IMR-90 (cell line): ENCODE measurements at regions not wholly inside any gene's neighbourhood (a gene's known extent, or its start where the extent isn't known, plus 50 kb on each side); places are given as distances from the start of the nearest gene placed in this dataset.
"Not testable (repeated sequence)": the region's sequence is repeated elsewhere in the genome, so short reads cannot be mapped to it uniquely, and the experiment has no call there.

Experiments
- ATAC-seq: fragments of 200-7000 bp; cut with Tn5 transposase; 2 replicates; pipeline ENCODE4 v1.9.1; 2020; ENCODE audit warnings: low read depth, mild to moderate bottlenecking, moderate library complexity
- BruUV-seq: library from RNA; stranded (reverse); fragments of 400-500 nt; replicated peaks from 2 replicates; lab custom pipeline; 2021; lab: Mats Ljungman, UMichigan
- CTCF ChIA-PET: fragments of 300-600 bp; formaldehyde crosslinking; extraction: SDS; loops from one replicate; lab custom pipeline; 2021; ENCODE audit warnings: antibody characterized with exemption; lab: Yijun Ruan, JAX
- POLR2A ChIA-PET: fragments of 300-600 bp; sonication (Branson Sonifier 250); formaldehyde crosslinking; loops from one replicate; lab custom pipeline; 2022; ENCODE audit warnings: antibody characterized with exemption; ENCODE audit not compliant: unreplicated experiment; lab: Charles Lee
- DNase-seq: peaks from one replicate; pipeline ENCODE4 v3.0.0; 2013
- H2AFZ ChIP-seq: replicated peaks from 2 replicates; pipeline ENCODE3; 2013; ENCODE audit warnings: low read length, mild to moderate bottlenecking; ENCODE audit not compliant: poor library complexity
- H2AK5ac ChIP-seq: 2 replicates; pipeline ENCODE4 v1.6.1; 2013; ENCODE audit warnings: low read depth, low read length, inconsistent platforms
- H2AK9ac ChIP-seq: replicated peaks from 2 replicates; pipeline ENCODE3; 2013; ENCODE audit warnings: mild to moderate bottlenecking, low read depth, low read length, moderate library complexity; ENCODE audit not compliant: poor library complexity
- H2BK120ac ChIP-seq: 2 replicates; pipeline ENCODE4 v1.6.1; 2013; ENCODE audit warnings: low read depth, low read length, inconsistent platforms
- H2BK15ac ChIP-seq: 3 replicates; pipeline ENCODE4 v1.6.1; 2013; ENCODE audit warnings: low read depth, low read length, inconsistent platforms
- H2BK20ac ChIP-seq: 2 replicates; pipeline ENCODE4 v1.6.1; 2013; ENCODE audit warnings: low read depth, mild to moderate bottlenecking, inconsistent platforms, low read length, moderate library complexity
- H2BK5ac ChIP-seq: 2 replicates; pipeline ENCODE4 v1.6.1; 2013; ENCODE audit warnings: mild to moderate bottlenecking, low read depth, low read length, inconsistent platforms; ENCODE audit not compliant: poor library complexity, severe bottlenecking
- H3K14ac ChIP-seq: replicated peaks from 2 replicates; pipeline ENCODE4 v1.6.1; 2013; ENCODE audit warnings: low read depth, low read length, inconsistent platforms
- H3K18ac ChIP-seq: 2 replicates; pipeline ENCODE4 v1.6.1; 2013; ENCODE audit warnings: low read depth, low read length, control low read depth
- H3K23ac ChIP-seq: 2 replicates; pipeline ENCODE4 v1.6.1; 2013; ENCODE audit warnings: low read depth, low read length, inconsistent platforms
- H3K27ac ChIP-seq: 2 replicates; pipeline ENCODE4 v1.5.1; 2013; ENCODE audit warnings: mild to moderate bottlenecking, control low read depth, low read length; ENCODE audit not compliant: insufficient read depth
- H3K27me3 ChIP-seq: 2 replicates; pipeline ENCODE4 v1.6.1; 2013; ENCODE audit warnings: low read length; ENCODE audit not compliant: control insufficient read depth, insufficient read depth
- H3K36me3 ChIP-seq: 2 replicates; pipeline ENCODE4 v1.6.1; 2013; ENCODE audit warnings: low read length, mixed read lengths; ENCODE audit not compliant: control insufficient read depth, insufficient read depth
- H3K4ac ChIP-seq: 2 replicates; pipeline ENCODE4 v1.6.1; 2013; ENCODE audit warnings: low read depth, low read length, inconsistent platforms
- H3K4me1 ChIP-seq: 2 replicates; pipeline ENCODE4 v1.6.1; 2013; ENCODE audit warnings: low read length, mixed read lengths; ENCODE audit not compliant: control insufficient read depth, insufficient read depth
- H3K4me2 ChIP-seq: 2 replicates; pipeline ENCODE4 v1.6.1; 2013; ENCODE audit warnings: low read depth, mild to moderate bottlenecking, control low read depth, low read length, moderate library complexity
- H3K4me3 ChIP-seq: 2 replicates; pipeline ENCODE4 v1.5.1; 2013; ENCODE audit warnings: low read depth, mild to moderate bottlenecking, control low read depth, low read length, moderate library complexity; ENCODE audit not compliant: insufficient read depth
- H3K56ac ChIP-seq: 2 replicates; pipeline ENCODE4 v1.6.1; 2013; ENCODE audit warnings: low read length, inconsistent platforms; ENCODE audit not compliant: insufficient read depth; ENCODE audit errors: extremely low read depth
- H3K79me1 ChIP-seq, 2 experiments: 2 replicates each; pipeline ENCODE4 v1.6.1; 2013; ENCODE audit warnings: low read length in 2 of 2, inconsistent platforms in 1 of 2, low read depth in 1 of 2
- H3K9ac ChIP-seq: 2 replicates; pipeline ENCODE4 v1.6.1; 2013; ENCODE audit warnings: low read depth, low read length, control low read depth
- H3K9me1 ChIP-seq: 2 replicates; pipeline ENCODE4 v1.6.1; 2013; ENCODE audit warnings: low read length, inconsistent platforms; ENCODE audit not compliant: insufficient read depth
- H3K9me3 ChIP-seq: 2 replicates; pipeline ENCODE4 v1.6.1; 2013; ENCODE audit warnings: low read length; ENCODE audit not compliant: control insufficient read depth, insufficient read depth
- H4K20me1 ChIP-seq: 2 replicates; pipeline ENCODE4 v1.6.1; 2013; ENCODE audit warnings: low read length, inconsistent platforms; ENCODE audit not compliant: insufficient read depth
- H4K5ac ChIP-seq: 2 replicates; pipeline ENCODE4 v1.6.1; 2013; ENCODE audit warnings: mild to moderate bottlenecking, low read depth, low read length, control low read depth
- H4K8ac ChIP-seq, 2 experiments: 2 replicates each; pipeline ENCODE4 v1.6.1; 2013; ENCODE audit warnings: low read depth in 2 of 2, low read length in 2 of 2, control low read depth in 1 of 2, inconsistent platforms in 1 of 2
- H4K91ac ChIP-seq: 2 replicates; pipeline ENCODE4 v1.6.1; 2013; ENCODE audit warnings: low read depth, low read length, inconsistent platforms; ENCODE audit not compliant: insufficient read depth
- WGBS, 2 experiments: methylation state at CpG; one replicate each; pipeline versions ENCODE4 v1.1.5 to v1.1.7; 2013; ENCODE audit warnings: missing lambda C conversion rate in 2 of 2; ENCODE audit not compliant: insufficient read length in 1 of 2; ENCODE audit errors: extremely low coverage in 2 of 2; 5-methylcytosine and 5-hydroxymethylcytosine counted together
- dilution Hi-C: fragments of 300-500 bp; cut with HindIII; formaldehyde crosslinking; loops from one replicate; pipeline ENCODE4 v1.14.3; 2018; ENCODE audit warnings: low sequenced_read_pairs; ENCODE audit not compliant: unreplicated experiment
- in situ Hi-C: fragments of 300-500 bp; cut with MboI; formaldehyde crosslinking; loops from 3 replicates; pipeline ENCODE4 v1.14.3; 2019; ENCODE audit warnings: low sequenced_read_pairs, inconsistent platforms, mixed read lengths
- intact Hi-C: fragments of 100-400 bp; cut with micrococcal nuclease; formaldehyde crosslinking; loops from 2 replicates; pipeline ENCODE4 v1.10.0; 2022

DNA sequence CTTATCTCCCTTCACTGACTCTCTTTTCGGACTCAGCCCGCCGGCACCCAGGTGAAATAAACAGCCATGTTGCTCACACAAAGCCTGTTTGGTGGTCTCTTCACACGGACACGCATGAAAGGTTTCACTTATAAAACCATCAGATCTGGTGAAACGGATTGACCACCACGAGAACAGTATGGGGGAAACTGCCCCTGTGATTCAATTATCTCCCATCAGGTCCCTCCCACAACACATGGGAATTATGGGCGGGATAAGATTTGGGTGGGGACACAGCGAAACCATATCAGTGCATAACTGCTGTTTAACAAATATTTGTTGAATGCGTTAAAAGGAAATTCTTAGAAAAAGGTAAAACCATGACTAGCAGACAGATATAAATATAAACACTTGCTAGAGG, 464.4 kb downstream of the AJAP1 start:
- H3K9ac ChIP-seq, H2BK20ac ChIP-seq, DNase-seq, H3K23ac ChIP-seq, dilution Hi-C loops, intact Hi-C loops, H4K8ac ChIP-seq, H4K5ac ChIP-seq, H4K91ac ChIP-seq, H2BK15ac ChIP-seq, H2AK9ac ChIP-seq, CTCF ChIA-PET, H2AFZ ChIP-seq, in situ Hi-C loops, H3K4ac ChIP-seq, ATAC-seq, H2BK5ac ChIP-seq, H3K27ac ChIP-seq, H3K79me1 ChIP-seq, H3K4me3 ChIP-seq, H2BK120ac ChIP-seq, H3K27me3 ChIP-seq, H4K20me1 ChIP-seq, H3K36me3 ChIP-seq, H3K4me2 ChIP-seq, H3K18ac ChIP-seq, H3K4me1 ChIP-seq, H3K9me1 ChIP-seq, BruUV-seq, H2AK5ac ChIP-seq, H3K14ac ChIP-seq, POLR2A ChIA-PET, H3K56ac ChIP-seq: not testable (repeated sequence)
- no CpG with 5 or more reads among the region's 10 CpGs for WGBS, 2 experiments
- H3K9me3 ChIP-seq: peaks cover 17% of the 10 kb centered on the region

DNA sequence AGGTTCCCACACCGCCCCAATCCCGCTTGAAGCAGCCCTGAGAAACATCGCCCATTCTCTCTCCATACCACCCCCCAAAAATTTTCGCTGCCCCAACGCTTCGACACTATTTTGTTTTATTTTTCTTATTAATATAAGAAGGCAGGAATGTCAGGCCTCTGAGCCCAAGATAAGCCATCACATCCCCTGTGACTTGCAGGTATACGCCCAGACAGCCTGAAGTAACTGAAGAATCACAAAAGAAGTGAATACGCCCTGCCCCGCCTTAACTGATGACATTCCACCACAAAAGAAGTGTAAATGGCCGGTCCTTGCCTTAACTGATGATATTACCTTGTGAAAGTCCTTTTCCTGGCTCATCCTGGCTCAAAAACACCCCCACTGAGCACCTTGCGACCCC, 463.9 kb downstream of the AJAP1 start:
- H3K27ac ChIP-seq, H4K5ac ChIP-seq, in situ Hi-C loops, H2BK5ac ChIP-seq, H4K91ac ChIP-seq, ATAC-seq, H3K56ac ChIP-seq, H2BK15ac ChIP-seq, DNase-seq, H3K9ac ChIP-seq, CTCF ChIA-PET, H3K14ac ChIP-seq, H2AK5ac ChIP-seq, POLR2A ChIA-PET, H2AK9ac ChIP-seq, H3K4me2 ChIP-seq, H3K4ac ChIP-seq, H2BK120ac ChIP-seq, H2AFZ ChIP-seq, H3K4me1 ChIP-seq, H3K36me3 ChIP-seq, H3K18ac ChIP-seq, H4K8ac ChIP-seq, H2BK20ac ChIP-seq, BruUV-seq, H3K23ac ChIP-seq, dilution Hi-C loops, H4K20me1 ChIP-seq, H3K4me3 ChIP-seq, H3K79me1 ChIP-seq, H3K27me3 ChIP-seq, intact Hi-C loops, H3K9me1 ChIP-seq: not testable (repeated sequence)
- H3K9me3 ChIP-seq: peaks cover 15% of the 10 kb centered on the region
- no CpG with 5 or more reads among the region's 11 CpGs for WGBS, 2 experiments
